ENCODE measurements at regions not wholly inside any gene's neighbourhood (a gene's known extent, or its start where the extent isn't known, plus 50 kb on each side); places are given as distances from the start of the nearest gene placed in this dataset.

DNA sequence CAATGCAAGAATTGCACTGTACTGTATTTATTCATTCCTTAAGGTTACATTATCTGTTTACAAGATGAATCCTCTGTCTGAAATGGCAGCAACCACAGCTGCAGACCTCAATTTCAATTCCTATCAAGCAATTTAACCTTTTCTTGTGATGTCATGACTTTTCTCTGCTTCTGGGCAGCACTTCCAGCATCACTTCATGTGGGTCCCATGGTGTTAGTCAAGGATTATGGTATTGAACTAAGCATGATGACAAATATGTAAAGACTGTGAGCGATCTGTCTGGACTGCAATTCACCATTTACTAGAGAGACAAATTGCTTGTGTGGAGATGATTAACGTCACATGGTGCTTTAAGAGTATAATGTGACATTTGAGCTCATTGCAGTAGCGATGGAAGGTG is 90.5 kb upstream of the CCN2 start:
- Histone ChIP-seq H3K9ac (ENCODE audit: control insufficient read depth, extremely low read depth, insufficient read depth, low read length) (no peak overlapping the region), H3K9me3 (ENCODE audit: control insufficient read depth, low read depth, low read length) (no peaks in the 10 kb centered on the region), H3K36me3 (ENCODE audit: control insufficient read depth in 2 of 2, extremely low read depth in 1 of 2, insufficient read depth in 2 of 2, low read length in 2 of 2) (no peaks in the 10 kb centered on the region), H2AFZ (ENCODE audit: control insufficient read depth, low read length) (no peak overlapping the region), H4K20me1 (ENCODE audit: control insufficient read depth, extremely low read depth, insufficient read depth, low read length) (no peaks in the 10 kb centered on the region), H3K4me2 (ENCODE audit: control insufficient read depth, extremely low read depth, insufficient read depth, low read depth, low read length) (no peak overlapping the region), H3K27ac (ENCODE audit: control insufficient read depth, insufficient read depth, low read length) (no peak overlapping the region), H3K4me3 (ENCODE audit: control insufficient read depth in 2 of 3, extremely low read depth in 1 of 3, insufficient read depth in 2 of 3, low read depth in 1 of 3, low read length in 3 of 3) (no peak overlapping the region), H3K9me1 (ENCODE audit: control insufficient read depth, extremely low read depth, insufficient read depth, low read length) (no peaks in the 10 kb centered on the region), H3K4me1 (ENCODE audit: control insufficient read depth, extremely low read depth, insufficient read depth, low read length) (no peaks in the 10 kb centered on the region), H3K27me3 (ENCODE audit: control insufficient read depth, extremely low read depth, insufficient read depth, low read length) (no peaks in the 10 kb centered on the region), H3K79me2 (ENCODE audit: control insufficient read depth, insufficient read depth, low read length) (no peaks in the 10 kb centered on the region)
- DNase-seq (ENCODE audit: low read depth, low spot score) (no peak), FAIRE-seq (no peak)
- no peak for TF ChIP-seq EZH2 (IDR thresholded peaks at IDR 0.05; ENCODE audit: low read length)
- TF ChIP-seq, protein P1, sequence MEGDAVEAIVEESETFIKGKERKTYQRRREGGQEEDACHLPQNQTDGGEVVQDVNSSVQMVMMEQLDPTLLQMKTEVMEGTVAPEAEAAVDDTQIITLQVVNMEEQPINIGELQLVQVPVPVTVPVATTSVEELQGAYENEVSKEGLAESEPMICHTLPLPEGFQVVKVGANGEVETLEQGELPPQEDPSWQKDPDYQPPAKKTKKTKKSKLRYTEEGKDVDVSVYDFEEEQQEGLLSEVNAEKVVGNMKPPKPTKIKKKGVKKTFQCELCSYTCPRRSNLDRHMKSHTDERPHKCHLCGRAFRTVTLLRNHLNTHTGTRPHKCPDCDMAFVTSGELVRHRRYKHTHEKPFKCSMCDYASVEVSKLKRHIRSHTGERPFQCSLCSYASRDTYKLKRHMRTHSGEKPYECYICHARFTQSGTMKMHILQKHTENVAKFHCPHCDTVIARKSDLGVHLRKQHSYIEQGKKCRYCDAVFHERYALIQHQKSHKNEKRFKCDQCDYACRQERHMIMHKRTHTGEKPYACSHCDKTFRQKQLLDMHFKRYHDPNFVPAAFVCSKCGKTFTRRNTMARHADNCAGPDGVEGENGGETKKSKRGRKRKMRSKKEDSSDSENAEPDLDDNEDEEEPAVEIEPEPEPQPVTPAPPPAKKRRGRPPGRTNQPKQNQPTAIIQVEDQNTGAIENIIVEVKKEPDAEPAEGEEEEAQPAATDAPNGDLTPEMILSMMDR (optimal IDR thresholded peaks at IDR 0.05 in 1 of 3, IDR thresholded peaks at IDR 0.05 in 1 of 3, conservative IDR thresholded peaks at IDR 0.05 in 1 of 3; ENCODE audit: extremely low read depth in 1 of 3, insufficient read depth in 2 of 3, low read length in 3 of 3) = no peak
- dilution Hi-C loops (cut with MboI; ENCODE audit: extremely low pct_ligation_motif_present, low sequenced_read_pairs) = no loop called here

DNA sequence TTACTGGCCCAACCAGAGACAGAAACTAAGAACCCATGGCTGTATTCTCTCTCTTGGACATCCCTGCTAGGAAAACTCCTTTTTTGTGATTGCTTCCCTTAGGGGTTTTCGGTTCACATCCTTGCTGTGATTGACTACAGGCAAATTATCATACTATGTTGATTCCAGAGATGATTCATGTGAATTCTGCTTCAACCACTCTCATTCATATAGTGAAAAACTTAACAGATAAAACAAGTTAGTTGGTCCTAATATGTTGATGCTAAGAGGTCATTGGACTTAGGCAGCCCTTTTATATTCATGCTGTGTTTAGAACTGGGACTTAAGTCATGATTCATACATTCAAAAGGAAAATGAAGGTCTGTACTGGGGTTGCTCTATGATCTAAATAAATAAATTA is 76.9 kb upstream of the CCN2 start:
- dilution Hi-C loops (cut with MboI; ENCODE audit: extremely low pct_ligation_motif_present, low sequenced_read_pairs) = no loop called here
- Histone ChIP-seq H3K4me2 (ENCODE audit: control insufficient read depth, extremely low read depth, insufficient read depth, low read depth, low read length) (no peak overlapping the region), H3K79me2 (ENCODE audit: control insufficient read depth, insufficient read depth, low read length) (no peaks in the 10 kb centered on the region), H3K36me3 (ENCODE audit: control insufficient read depth in 2 of 2, extremely low read depth in 1 of 2, insufficient read depth in 2 of 2, low read length in 2 of 2) (no peaks in the 10 kb centered on the region), H3K4me3 (ENCODE audit: control insufficient read depth in 2 of 3, extremely low read depth in 1 of 3, insufficient read depth in 2 of 3, low read depth in 1 of 3, low read length in 3 of 3) (no peak overlapping the region), H3K9me1 (ENCODE audit: control insufficient read depth, extremely low read depth, insufficient read depth, low read length) (no peaks in the 10 kb centered on the region), H3K27ac (ENCODE audit: control insufficient read depth, insufficient read depth, low read length) (no peak overlapping the region), H3K9me3 (ENCODE audit: control insufficient read depth, low read depth, low read length) (no peaks in the 10 kb centered on the region), H3K4me1 (ENCODE audit: control insufficient read depth, extremely low read depth, insufficient read depth, low read length) (no peaks in the 10 kb centered on the region), H3K27me3 (ENCODE audit: control insufficient read depth, extremely low read depth, insufficient read depth, low read length) (no peaks in the 10 kb centered on the region), H2AFZ (ENCODE audit: control insufficient read depth, low read length) (no peak overlapping the region), H3K9ac (ENCODE audit: control insufficient read depth, extremely low read depth, insufficient read depth, low read length) (no peak overlapping the region), H4K20me1 (ENCODE audit: control insufficient read depth, extremely low read depth, insufficient read depth, low read length) (no peaks in the 10 kb centered on the region)
- TF ChIP-seq, protein P1 (optimal IDR thresholded peaks at IDR 0.05 in 1 of 3, IDR thresholded peaks at IDR 0.05 in 1 of 3, conservative IDR thresholded peaks at IDR 0.05 in 1 of 3; ENCODE audit: extremely low read depth in 1 of 3, insufficient read depth in 2 of 3, low read length in 3 of 3) = no peak
- TF ChIP-seq EZH2 (IDR thresholded peaks at IDR 0.05; ENCODE audit: low read length) = no peak
- DNase-seq (ENCODE audit: low read depth, low spot score) = no peak
- no peak for FAIRE-seq

Measured in keratinocyte (primary cell).